ENCODE measurements at regions not wholly inside any gene's neighbourhood (a gene's known extent, or its start where the extent isn't known, plus 50 kb on each side); places are given as distances from the start of the nearest gene placed in this dataset.

- H3K27ac ChIP-seq: peak overlapping the region in 2 of 3 donors; percentile 56 to 74
- 66 to 77% methylated on average over 2 of the region's 2 CpGs for WGBS, 2 donors
- no peaks in the 10 kb centered on the region for H3K36me3 ChIP-seq
- H3K4me1 ChIP-seq: peaks cover 12 to 15% of the 10 kb centered on the region in 2 donors
- H3K9me3 ChIP-seq: no peaks in the 10 kb centered on the region
- no peaks in the 10 kb centered on the region for H3K27me3 ChIP-seq
- intact Hi-C loops (cut with DNase I): no loop called here
- H3K4me3 ChIP-seq (replicated peaks in 1 of 3): no peak overlapping the region
- DNase-seq: no peak
- TF ChIP-seq POLR2A (IDR thresholded peaks at IDR 0.05) (no peak), CTCF (IDR thresholded peaks at IDR 0.05) (no peak)
Measured at GRCh38 chr10:4082861-4083260, 297.9 kb upstream of the KLF6 start.

- Histone ChIP-seq H3K4me1 (peaks cover 12 to 15% of the 10 kb centered on the region in 2 donors), H3K9me3 (no peaks in the 10 kb centered on the region), H3K36me3 (no peaks in the 10 kb centered on the region), H3K27me3 (no peaks in the 10 kb centered on the region), H3K4me3 (replicated peaks in 1 of 3) (no peak overlapping the region), H3K27ac (peak overlapping the region in 2 of 3 donors; percentile 33 to 58)
- 67 to 78% methylated on average over 5 of the region's 5 CpGs for WGBS, 2 donors
- TF ChIP-seq CTCF (IDR thresholded peaks at IDR 0.05) (no peak), POLR2A (IDR thresholded peaks at IDR 0.05) (no peak)
- intact Hi-C loops (cut with DNase I): no loop called here
- peak in 1 of 2 donors; percentile 12 for DNase-seq
Measured at GRCh38 chr10:4081685-4082111, 296.7 kb upstream of the KLF6 start.

- no peak for TF ChIP-seq POLR2A (IDR thresholded peaks at IDR 0.05)
- TF ChIP-seq CTCF (IDR thresholded peaks at IDR 0.05): no peak
- Histone ChIP-seq H3K4me3 (replicated peaks in 1 of 3) (no peak overlapping the region), H3K4me1 (peaks cover 12 to 15% of the 10 kb centered on the region in 2 donors), H3K27me3 (no peaks in the 10 kb centered on the region), H3K9me3 (no peaks in the 10 kb centered on the region), H3K27ac (peak overlapping the region in 1 of 3 donors; percentile 58), H3K36me3 (no peaks in the 10 kb centered on the region)
- no peak for DNase-seq
- WGBS, 2 donors: 70 to 85% methylated on average over 7 of the region's 7 CpGs
- intact Hi-C loops (cut with DNase I): no loop called here
Measured at GRCh38 chr10:4080225-4080805, 295.3 kb upstream of the KLF6 start.

GRCh38 chr10:4079803-4080202 lies 294.8 kb upstream of the KLF6 start:
- H3K27ac ChIP-seq: no peak overlapping the region
- H3K9me3 ChIP-seq: no peaks in the 10 kb centered on the region
- H3K4me1 ChIP-seq: peaks cover 12 to 15% of the 10 kb centered on the region in 2 donors
- H3K27me3 ChIP-seq: no peaks in the 10 kb centered on the region
- no peak overlapping the region for H3K4me3 ChIP-seq (replicated peaks in 1 of 3)
- no peak for DNase-seq
- intact Hi-C loops (cut with DNase I): no loop called here
- TF ChIP-seq POLR2A (IDR thresholded peaks at IDR 0.05) (no peak), CTCF (IDR thresholded peaks at IDR 0.05) (no peak)
- no peaks in the 10 kb centered on the region for H3K36me3 ChIP-seq
- 86 to 89% methylated on average over 5 of the region's 5 CpGs for WGBS, 2 donors

- intact Hi-C loops (cut with DNase I): no loop called here
- no peak for DNase-seq
- no peaks in the 10 kb centered on the region for H3K36me3 ChIP-seq
- no peaks in the 10 kb centered on the region for H3K9me3 ChIP-seq
- H3K27ac ChIP-seq: no peak overlapping the region
- no peaks in the 10 kb centered on the region for H3K27me3 ChIP-seq
- TF ChIP-seq CTCF (IDR thresholded peaks at IDR 0.05): no peak
- TF ChIP-seq POLR2A (IDR thresholded peaks at IDR 0.05): no peak
- 94% methylated on average over 3 of the region's 3 CpGs for WGBS, 2 donors
- H3K4me3 ChIP-seq (replicated peaks in 1 of 3): no peak overlapping the region
- H3K4me1 ChIP-seq: peaks cover under 1 to 3% of the 10 kb centered on the region in 2 donors
Measured at GRCh38 chr10:4077804-4078203, 292.8 kb upstream of the KLF6 start.

Data from thyroid gland (tissue), 4 donors.